GM23248 (cell line): ENCODE measurements at regions not wholly inside any gene's neighbourhood (a gene's known extent, or its start where the extent isn't known, plus 50 kb on each side); places are given as distances from the start of the nearest gene placed in this dataset.

Source experiments
- EZH2 ChIP-seq: fragments of 200-600 bp; sonication (generic); IDR thresholded peaks from 2 replicates; pipeline ENCODE4 v1.6.1; 2018; ENCODE audit warnings: antibody characterized with exemption, mild to moderate bottlenecking; ENCODE audit not compliant: insufficient read depth, poor library complexity, severe bottlenecking
- EZH2phosphoT487 ChIP-seq: fragments of 200-600 bp; sonication (generic); IDR thresholded peaks from 2 replicates; pipeline ENCODE4 v1.6.1; 2018; ENCODE audit warnings: antibody characterized with exemption, moderate library complexity, mild to moderate bottlenecking, low read depth; ENCODE audit not compliant: insufficient read depth

- TF ChIP-seq EZH2 = no peak
- no peak for TF ChIP-seq EZH2phosphoT487
Measured at GRCh38 chr2:15795426-15795825, 144.9 kb upstream of the MYCN start.
